ENCODE measurements at regions not wholly inside any gene's neighbourhood (a gene's known extent, or its start where the extent isn't known, plus 50 kb on each side); places are given as distances from the start of the nearest gene placed in this dataset.

GRCh38 chr22:34111210-34111824, 191.0 kb upstream of the LARGE1 start:
- TF ChIP-seq EZH2 (IDR thresholded peaks at IDR 0.05) (no peak), CTCF (IDR thresholded peaks at IDR 0.05) (peak; percentile 84)
